Lung (tissue), 11 donors: ENCODE measurements at regions not wholly inside any gene's neighbourhood (a gene's known extent, or its start where the extent isn't known, plus 50 kb on each side); places are given as distances from the start of the nearest gene placed in this dataset.

Source experiments
- ATAC-seq: fragments of 200-7000 bp; cut with Tn5 transposase; one replicate; pipeline ENCODE4 v1.9.1; 2020; ENCODE audit warnings: moderate number of reproducible peaks; ENCODE audit not compliant: insufficient read depth, low FRiP score
- DNase-seq, 3 donors: peaks; one replicate each; pipeline ENCODE4 v3.0.0-alpha.2; 2013 to 2017
- H3K27ac ChIP-seq, 2 donors: one replicate each; pipeline ENCODE4 v1.5.1; 2013; ENCODE audit warnings: mild to moderate bottlenecking in 2 of 2, moderate library complexity in 2 of 2, control low read depth in 1 of 2, inconsistent platforms in 1 of 2, low read depth in 1 of 2, low read length in 1 of 2
- H3K27me3 ChIP-seq, 3 donors: one replicate each; pipeline ENCODE4 v1.5.1; 2013; ENCODE audit warnings: low read length in 2 of 3; ENCODE audit not compliant: control insufficient read depth in 3 of 3, insufficient read depth in 3 of 3
- H3K36me3 ChIP-seq, 4 donors: one replicate each; pipeline ENCODE4 v1.5.1; 2013; ENCODE audit warnings: low read length in 4 of 4, mild to moderate bottlenecking in 1 of 4, moderate library complexity in 1 of 4; ENCODE audit not compliant: control insufficient read depth in 4 of 4, insufficient read depth in 4 of 4
- H3K4me1 ChIP-seq, 5 donors: one replicate each; pipeline ENCODE4 v1.5.1; 2013; ENCODE audit warnings: low read length in 5 of 5, mild to moderate bottlenecking in 2 of 5, moderate library complexity in 1 of 5; ENCODE audit not compliant: control insufficient read depth in 5 of 5, insufficient read depth in 5 of 5
- H3K4me3 ChIP-seq: one replicate; pipeline ENCODE4 v1.5.1; 2013; ENCODE audit warnings: mild to moderate bottlenecking, control low read depth, moderate library complexity
- H3K9ac ChIP-seq, 2 donors: one replicate each; pipeline ENCODE4 v1.5.1; 2013; ENCODE audit warnings: low read length in 2 of 2, control low read depth in 1 of 2; ENCODE audit not compliant: insufficient read depth in 1 of 2
- H3K9me3 ChIP-seq, 4 donors: one replicate each; pipeline ENCODE4 v1.5.1; 2013; ENCODE audit warnings: low read length in 3 of 4, mild to moderate bottlenecking in 1 of 4, moderate library complexity in 1 of 4; ENCODE audit not compliant: control insufficient read depth in 4 of 4, insufficient read depth in 3 of 4
- CTCF ChIP-seq: IDR thresholded peaks from 2 replicates; pipeline ENCODE4 v1.5.1; 2012; ENCODE audit warnings: mild to moderate bottlenecking; ENCODE audit errors: control extremely low read depth, extremely low read depth
- WGBS, 2 donors: extraction: QIAGEN DNeasy Blood & Tissue Kit; methylation state at CpG; one replicate each; pipeline ENCODE4 v1.1.7; 2013; 5-methylcytosine and 5-hydroxymethylcytosine counted together
- donor health status: control.
- donor health status: control.
- donor health status: Bipolar disorder and iron deficiency.
- donor health status: healthy.
- donor health status: DM: yes; HTN: yes; CAD: no.

GRCh38 chr5:135671966-135672365 lies 93.2 kb upstream of the CXCL14 start:
- TF ChIP-seq CTCF = no peak
- DNase-seq = no peak
- no peaks in the 10 kb centered on the region for H3K27me3 ChIP-seq
- H3K27ac ChIP-seq = no peak overlapping the region
- no peak for ATAC-seq
- no peak overlapping the region for H3K9ac ChIP-seq
- no peaks in the 10 kb centered on the region for H3K36me3 ChIP-seq
- H3K9me3 ChIP-seq = peaks cover 0 to 7% (median 0%) of the 10 kb centered on the region in 4 donors
- H3K4me1 ChIP-seq = peaks cover 0 to 12% (median 2%) of the 10 kb centered on the region in 5 donors
- WGBS, 2 donors = 30 to 54% methylated on average over 3 of the region's 3 CpGs
- H3K4me3 ChIP-seq = no peak overlapping the region

- no peak for TF ChIP-seq CTCF
- 21 to 38% methylated on average over 5 of the region's 5 CpGs for WGBS, 2 donors
Measured at GRCh38 chr5:135671052-135671705, 92.4 kb upstream of the CXCL14 start.

DNA sequence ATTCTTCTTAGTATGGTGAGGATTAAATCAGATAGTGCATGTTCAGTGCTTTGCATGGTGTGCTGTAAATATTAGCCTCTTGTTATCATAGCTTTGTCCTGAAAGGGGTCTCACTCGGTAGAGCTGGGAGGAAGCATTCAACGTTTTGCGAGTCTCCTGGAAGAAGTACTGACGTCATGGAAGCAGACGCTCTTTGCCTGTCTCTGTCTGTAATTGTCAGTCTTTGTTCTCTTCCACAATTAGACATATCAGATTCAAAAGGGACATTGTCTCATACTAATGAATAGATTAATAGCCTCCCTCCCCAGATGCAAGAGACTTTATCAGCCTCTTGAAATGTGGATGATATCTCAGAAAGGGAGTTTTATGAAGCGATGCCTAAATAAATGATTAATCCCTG lies 91.8 kb upstream of the CXCL14 start:
- TF ChIP-seq CTCF = no peak
- H3K9me3 ChIP-seq = peaks cover 0 to 4% (median 0%) of the 10 kb centered on the region in 4 donors
- DNase-seq (no peak), ATAC-seq (no peak)
- 76 to 79% methylated on average over 6 of the region's 6 CpGs for WGBS, 2 donors
- H3K4me3 ChIP-seq = no peak overlapping the region
- no peaks in the 10 kb centered on the region for H3K36me3 ChIP-seq
- no peak overlapping the region for H3K9ac ChIP-seq
- H3K27ac ChIP-seq = no peak overlapping the region
- H3K4me1 ChIP-seq = peaks cover 0 to 12% (median 2%) of the 10 kb centered on the region in 5 donors
- H3K27me3 ChIP-seq = no peaks in the 10 kb centered on the region

More at GRCh38 chr5:135671052-135671705, 92.4 kb upstream of the CXCL14 start:
- H3K27me3 ChIP-seq = no peaks in the 10 kb centered on the region
- peaks cover 0 to 4% (median 0%) of the 10 kb centered on the region in 4 donors for H3K9me3 ChIP-seq
- DNase-seq (peak in 1 of 3 donors; percentile 14), ATAC-seq (no peak)
- H3K36me3 ChIP-seq = no peaks in the 10 kb centered on the region
- peaks cover 0 to 12% (median 2%) of the 10 kb centered on the region in 5 donors for H3K4me1 ChIP-seq
- H3K9ac ChIP-seq = no peak overlapping the region
- H3K4me3 ChIP-seq = no peak overlapping the region
- no peak overlapping the region for H3K27ac ChIP-seq
